Kasumi-1 (cell line): ENCODE measurements at regions not wholly inside any gene's neighbourhood (a gene's known extent, or its start where the extent isn't known, plus 50 kb on each side); places are given as distances from the start of the nearest gene placed in this dataset.

Experiments
- DNase-seq, 2 experiments: peaks; one replicate each; lab custom pipeline; 2025; lab: John Stamatoyannopoulos, UW

DNA sequence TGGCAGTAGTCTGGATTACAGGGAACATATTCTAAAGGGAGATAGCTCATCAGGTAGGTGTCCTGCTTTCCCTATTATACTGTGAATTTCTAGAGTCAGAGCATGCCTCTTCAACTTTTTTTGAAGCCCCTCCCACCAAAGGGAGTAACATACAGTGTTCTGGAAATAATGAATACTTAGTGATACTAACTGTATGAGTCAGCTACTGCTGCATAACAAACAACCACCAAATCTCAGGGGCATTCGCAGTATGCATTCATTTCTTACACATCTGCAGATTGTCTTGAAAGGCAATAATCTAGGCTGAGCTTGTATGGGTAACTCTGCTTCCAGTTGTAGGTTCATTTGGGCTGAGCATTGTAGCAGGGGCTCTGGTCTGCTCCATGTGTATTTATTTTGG lies 409.7 kb upstream of the SPRED2 start:
- DNase-seq: no peak

DNA sequence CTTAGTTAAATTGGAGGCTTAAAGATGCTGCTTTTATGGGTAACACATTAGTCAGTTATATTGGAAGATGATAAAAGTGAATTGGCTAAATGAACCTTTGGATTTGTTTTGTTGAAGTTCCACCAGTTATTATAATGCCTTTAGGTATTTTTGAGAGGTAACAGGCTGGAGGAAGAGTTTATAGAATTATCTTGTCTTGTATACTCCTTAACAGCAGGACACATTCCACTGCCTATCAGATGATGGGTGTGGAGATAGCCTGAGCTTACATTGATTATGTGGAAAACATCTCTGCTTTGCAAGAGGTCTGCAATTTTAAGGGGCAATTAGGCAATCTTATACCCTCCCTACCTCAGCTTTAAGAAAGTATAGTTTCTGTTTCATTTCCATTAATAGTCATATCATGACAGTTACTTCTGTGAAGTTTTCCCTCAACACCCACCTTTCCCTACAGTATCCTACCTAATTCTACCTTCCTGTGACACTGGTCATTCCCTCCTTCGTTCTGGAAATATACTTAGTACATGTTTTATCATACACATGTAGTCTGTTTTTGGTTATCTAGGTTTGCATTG lies 403.7 kb upstream of the SPRED2 start:
- no peak for DNase-seq

DNA sequence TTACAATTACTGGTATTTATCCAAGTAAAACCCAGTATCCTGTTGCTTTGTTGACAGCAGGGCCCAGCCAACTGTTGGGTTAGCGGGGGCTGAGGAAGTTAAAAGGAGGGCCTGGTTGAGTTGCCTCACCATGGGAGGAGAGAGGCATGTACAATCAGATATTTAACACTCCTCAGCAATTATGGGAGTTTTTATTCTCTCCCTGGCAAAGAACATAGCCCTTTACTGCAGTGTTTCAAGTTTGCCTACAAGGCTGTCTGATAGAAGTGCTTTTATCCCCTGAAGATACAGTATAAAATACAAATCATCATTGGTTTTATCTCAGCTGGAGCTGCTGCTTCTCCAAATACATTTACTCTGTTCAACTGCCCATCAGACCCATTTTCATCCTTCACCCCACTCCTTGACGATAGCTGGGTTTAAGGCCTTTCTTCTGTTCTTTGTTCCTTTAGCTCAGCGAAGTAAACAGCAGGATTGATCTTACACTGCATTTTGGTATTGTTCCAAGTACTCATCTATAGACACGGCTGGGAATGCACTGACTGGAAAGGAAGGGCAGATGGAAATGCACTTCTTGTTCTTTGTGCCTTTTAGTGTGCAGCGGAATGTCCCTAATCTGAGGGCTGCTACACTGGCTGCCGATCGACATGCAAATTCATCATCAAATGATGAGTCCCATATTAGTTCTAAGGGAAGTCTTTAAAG lies 402.5 kb upstream of the SPRED2 start:
- no peak for DNase-seq

DNA sequence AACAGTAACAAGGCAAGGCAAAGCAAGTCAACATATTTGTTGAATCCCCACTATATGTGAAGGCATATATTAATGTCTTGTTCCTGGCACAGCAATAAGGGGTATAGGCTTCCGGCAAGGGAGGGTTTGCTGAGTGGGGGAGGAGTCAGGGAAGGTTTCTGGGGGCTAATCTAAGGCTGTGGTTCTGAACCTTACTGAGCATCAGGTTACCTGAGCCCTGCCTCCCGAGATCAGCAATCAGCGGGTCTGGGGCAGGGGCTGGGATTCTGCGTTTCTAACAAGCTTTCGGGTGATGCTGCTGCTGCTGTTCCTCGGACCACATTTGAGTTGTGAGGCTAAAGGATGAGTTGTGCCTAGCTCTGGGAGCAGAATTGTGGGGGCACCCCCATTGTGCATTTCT lies 401.7 kb upstream of the SPRED2 start:
- DNase-seq: no peak

DNA sequence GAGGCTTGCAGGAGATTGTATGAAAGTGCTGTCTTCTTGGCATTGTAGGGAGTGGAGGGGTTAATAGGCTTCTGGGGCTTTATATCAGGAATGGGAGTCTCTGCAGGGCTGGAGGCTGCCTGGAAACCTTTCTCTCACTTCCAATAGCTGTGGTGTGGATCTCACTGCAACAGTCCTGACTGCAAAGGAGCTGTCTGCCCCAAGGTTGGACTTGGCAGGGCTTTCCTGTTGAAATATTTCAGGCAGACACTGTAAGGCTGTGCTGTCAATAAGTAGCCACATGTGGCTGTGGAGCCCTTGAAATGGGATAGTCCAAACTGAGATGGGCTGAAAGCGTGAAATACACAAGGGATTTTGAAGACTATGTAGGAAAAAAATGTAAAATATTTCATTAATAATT lies 399.1 kb upstream of the SPRED2 start:
- no peak for DNase-seq

DNA sequence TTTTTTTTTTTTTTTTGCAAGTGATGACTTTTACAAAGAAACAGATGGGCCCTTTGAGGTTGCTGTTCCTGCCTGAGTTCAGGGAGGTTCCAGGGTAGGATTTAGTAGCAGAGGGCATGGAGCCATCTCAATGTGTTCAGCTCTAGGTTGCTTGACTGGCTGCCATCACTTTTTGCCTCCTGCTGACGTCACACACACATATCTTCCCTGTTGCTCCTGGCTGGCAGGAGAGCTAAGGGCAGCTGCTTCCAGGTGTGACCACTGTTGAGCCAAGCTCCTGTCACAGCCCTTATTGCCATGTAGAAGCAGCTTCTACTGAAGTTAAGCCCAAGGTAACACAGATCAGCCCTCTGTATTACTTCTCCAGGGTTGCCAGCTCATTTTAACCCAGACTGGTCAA lies 394.2 kb upstream of the SPRED2 start:
- no peak for DNase-seq

DNA sequence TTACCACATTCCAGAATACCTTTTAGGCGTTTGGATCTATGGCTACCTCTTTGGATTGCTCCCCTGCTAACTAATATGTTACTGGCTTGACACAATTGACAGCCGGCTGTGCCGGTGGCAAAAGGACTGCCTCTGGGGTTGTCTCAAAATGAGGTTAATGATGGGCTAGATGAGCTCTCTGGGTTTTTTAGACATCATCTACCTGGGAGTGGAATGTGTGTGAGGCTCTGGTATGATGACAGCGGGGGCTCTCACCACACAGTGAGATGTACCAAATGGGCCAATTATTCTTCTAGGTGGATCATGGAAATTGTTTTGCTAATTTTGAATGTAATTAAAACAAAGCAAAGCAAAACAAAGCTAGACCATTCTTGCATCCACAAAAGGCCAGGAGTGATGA lies 391.1 kb upstream of the SPRED2 start:
- no peak for DNase-seq

DNA sequence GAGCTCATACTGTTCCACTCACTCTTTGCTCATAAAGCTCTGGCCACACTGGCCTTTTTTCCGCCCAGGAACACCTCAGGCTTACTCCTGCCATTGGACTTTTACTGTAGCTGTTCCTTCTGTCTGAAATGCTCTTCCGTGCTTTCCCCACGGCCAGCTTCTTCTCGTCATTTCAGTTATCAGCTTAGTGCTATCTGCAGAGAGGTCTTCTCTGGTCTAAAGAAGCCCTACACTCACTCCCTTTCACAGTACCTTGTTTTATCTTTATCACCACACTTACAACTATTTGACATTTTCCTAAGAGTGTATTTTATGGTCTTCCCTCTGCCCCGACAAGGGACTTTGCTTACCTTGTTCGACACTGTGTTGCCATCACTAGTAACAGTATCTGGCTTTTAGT lies 388.1 kb upstream of the SPRED2 start:
- no peak for DNase-seq

DNA sequence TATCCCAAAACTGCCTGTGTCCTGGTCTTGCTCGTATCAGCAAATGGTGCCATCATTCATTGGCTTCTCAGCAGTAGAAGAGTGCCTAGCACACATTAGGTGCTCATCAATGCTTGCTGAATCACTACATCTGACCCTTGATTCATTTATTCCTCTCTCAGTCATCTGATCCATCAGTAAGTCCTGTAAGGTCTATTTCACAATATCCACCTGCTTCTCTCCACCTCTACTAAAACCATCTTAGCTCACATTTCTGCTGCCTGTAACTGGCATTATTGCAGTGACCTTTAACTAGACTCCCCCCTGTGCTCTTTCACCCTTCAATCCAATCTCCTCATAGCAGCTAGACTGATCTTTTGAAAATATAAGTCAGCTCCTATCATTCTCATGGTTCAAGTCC lies 387.6 kb upstream of the SPRED2 start:
- DNase-seq: no peak

DNA sequence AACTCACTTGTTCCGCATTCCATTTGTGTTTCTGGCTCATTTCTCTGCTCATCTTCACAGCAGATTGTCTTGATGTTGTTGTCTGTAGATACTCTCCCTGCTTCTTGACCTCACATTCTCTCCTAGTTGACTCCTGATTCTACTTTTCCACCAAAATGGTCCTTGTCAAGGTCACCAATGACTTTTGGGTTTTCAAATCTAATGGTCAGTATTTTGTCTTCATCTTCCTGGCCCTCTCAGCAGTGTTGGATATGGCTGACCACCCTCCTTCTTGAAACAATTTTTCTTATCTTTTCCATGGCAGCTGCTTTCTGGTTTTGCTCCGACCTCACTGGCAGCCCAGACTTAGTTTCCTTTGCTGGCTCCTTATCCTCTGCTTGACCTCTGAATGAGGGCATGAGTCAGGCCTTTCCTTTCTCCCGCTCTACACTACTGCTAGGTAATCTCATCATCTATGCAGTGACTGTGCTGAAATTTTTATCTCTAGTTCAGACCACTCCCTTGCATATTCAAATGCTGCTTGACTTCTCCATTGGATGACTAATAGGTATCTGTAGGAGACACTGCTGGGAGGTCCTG lies 386.6 kb upstream of the SPRED2 start:
- DNase-seq: no peak

DNA sequence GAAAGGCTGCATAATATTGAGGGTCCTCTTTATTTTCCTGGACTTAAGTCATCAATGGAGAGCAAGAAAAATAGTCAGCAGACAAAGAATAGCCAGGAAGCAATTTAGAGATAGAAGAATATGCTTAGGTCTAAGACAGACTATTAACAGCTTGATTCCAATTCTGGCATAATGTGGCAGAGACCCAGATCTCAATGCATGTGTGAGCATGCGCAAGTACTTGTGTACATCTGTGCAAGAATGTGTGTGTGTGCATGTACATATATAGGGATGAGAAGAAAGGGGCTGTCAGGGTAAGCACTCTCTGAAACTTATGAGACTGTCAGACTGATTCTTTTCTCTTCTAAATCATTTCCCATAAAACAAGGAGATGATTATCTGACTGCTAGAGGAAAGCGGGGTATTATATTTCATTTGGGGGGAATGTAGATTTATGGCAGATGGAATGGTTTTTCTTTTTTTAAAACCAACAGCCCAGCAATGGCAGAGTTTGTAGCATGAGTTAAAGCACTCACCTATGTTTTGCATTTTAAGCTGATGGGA lies 381.3 kb upstream of the SPRED2 start:
- no peak for DNase-seq

DNA sequence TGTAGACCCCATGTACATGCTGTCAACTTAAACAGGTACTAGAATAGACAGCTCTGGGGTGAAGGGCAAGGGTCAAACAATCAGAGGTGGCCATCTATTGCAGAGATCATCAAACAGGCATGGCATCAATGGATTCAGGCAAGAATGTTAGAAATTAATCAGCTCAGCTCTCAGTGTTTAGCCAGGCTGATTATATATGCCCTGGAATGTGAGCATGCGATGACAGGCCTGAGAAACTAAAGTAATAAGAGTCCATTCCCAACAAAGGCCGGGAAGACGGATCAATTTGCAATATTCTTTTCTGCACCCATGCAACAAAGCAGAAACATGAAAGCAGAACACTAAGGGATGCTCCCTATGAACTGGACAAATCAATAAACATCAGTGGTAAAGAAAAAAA lies 380.5 kb upstream of the SPRED2 start:
- DNase-seq: no peak

DNA sequence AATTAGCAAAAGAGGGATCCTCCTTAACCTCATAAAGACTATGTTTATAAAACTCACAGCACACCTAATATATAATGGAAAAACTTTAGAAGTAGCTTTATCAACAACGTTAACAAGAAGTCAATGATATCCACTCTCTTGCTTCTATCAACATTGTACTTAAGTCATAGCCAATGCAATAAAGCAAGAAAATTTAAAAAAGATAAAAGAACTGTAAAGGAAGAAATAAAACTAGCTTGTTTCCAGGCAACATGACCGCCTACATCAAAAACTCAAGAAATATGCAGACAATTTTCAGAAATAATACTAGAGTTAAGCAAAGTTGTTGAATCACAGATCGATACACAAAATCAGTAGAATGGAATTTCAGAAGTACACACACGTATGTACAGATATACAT lies 375.5 kb upstream of the SPRED2 start:
- DNase-seq: no peak

DNA sequence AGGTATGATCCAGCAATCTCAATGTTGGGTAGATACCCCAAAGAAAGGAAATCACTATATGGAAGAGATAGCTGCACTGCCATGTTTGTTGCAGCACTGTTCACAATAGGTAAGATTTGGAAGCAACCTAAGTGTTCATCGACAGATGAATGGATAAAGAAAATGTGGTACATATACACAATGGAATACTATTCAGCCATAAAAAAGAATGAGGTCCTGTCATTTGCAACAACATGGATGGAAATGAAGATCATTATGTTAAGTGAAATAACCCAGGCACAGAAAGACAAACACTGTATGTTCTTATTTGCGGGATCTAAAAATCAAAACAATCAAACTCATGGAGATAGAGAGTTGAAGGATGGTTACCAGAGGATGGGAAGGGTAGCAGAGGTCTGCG lies 372.4 kb upstream of the SPRED2 start:
- DNase-seq: no peak

DNA sequence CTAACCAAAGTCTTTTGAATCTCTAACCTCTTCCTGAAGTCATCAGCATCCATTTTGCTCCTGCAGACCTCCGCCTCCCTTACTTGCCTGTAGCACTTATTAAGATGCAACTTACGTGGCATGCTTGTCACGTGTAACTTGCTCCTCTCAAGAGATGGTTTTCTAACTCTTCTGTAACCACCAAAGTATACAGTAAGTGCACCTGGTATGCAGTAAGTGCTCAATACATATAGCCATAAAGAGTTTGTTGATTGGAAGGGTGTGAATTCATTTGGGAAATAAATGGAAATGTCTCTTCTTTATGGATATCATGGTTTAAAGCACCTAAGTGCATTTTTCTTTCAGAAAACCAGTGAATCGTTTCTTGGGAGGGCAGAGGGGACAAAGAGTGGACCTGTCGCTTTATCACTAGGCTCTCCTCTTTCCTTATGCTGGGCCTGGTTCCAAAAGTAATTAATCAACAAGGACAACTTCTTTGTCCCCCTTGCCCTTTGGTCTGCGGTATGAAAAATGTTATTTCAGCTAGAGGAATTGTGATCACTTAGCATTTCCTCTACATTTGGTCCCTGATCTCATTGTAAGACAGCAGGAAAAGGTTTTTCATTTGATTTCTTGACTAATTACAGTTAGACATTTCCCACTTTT lies 370.0 kb upstream of the SPRED2 start:
- no peak for DNase-seq

DNA sequence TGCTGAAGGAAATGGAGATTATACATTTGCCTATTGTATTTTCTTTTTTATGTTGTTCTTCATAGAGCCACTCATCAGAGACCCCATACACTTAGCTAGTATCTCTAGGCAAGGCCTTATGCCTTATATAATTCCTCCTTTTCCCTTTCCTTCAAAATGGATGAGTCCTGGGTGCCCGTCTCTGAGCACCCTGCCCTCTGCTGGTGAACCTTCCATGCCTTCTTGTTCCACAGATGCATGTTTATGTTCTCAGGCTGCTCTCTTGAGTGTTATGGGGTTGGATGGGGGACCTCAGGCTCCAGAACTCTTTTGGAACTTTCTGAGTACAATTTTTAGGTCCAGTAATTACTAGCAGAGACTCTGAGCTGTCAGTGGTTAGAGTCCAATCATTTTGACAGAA lies 368.6 kb upstream of the SPRED2 start:
- no peak for DNase-seq

DNA sequence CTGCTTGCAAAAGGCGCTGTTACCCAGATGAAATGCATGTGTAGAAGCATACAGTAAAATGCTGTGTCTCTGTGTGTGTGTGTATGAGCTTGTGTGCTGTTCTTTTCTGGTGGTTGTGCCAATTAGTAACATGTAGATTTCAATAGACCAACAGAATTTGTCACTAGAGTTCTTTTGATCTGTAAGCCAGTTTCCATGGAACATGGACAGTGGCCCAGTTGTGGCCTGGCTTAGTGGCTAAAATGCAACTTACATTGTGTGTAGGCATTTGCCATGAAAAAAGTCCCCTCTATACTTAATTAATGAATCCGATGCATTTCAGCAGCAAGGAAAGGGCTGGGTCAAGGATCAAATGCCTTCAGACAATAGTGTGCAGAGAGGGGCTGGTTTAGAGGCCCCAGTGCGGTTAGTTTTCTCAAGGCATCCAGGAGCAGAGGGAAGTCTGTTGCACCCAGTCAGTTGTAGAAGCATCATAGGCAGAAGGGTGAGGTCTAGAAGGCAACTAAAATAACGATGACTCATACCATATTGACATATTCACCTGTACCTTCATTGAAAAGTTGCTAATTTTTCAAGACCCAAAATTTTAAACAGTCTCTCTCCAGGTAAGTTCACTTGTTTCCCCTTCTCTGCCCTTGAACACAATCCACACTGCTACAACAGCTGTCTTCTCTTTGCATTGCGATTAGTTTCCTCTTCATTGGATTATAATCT lies 366.9 kb upstream of the SPRED2 start:
- no peak for DNase-seq

DNA sequence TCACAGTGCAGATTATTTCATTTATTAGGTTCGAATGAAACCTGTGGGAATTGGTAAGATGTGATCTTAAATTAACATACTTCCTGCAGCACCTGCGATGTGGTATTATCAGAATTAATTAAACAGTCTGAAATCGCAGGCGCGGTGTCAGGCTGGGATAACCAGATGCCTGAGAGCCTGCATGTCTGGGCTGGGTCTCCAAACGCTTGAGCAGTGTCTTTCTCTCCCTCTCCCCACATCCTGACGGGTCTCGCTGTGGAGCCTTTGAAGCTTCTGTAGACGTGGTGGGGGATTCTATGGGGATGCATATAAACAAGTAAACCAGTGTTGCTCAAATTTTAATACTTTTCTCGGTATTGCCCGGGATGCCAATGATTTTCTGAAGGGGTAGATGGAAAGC lies 366.2 kb upstream of the SPRED2 start:
- no peak for DNase-seq

DNA sequence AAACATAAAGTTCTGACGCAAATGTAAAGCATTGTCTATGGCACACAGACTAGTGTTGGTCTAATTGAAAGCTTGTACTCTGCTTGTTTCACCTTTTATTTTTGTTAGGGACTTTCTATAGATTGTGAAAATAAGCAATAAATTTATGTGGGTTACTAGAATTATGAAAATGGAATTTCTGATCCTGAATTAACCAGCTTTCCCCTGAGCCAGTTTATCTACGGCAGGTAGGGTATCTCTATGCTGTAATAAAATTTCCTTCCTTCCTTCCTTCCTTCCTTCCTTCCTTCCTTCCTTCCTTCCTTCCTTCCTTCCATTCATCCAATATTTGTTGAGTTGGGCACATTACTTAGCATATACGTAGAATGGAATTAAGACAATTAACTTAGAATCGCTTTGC lies 362.6 kb upstream of the SPRED2 start:
- no peak for DNase-seq

DNA sequence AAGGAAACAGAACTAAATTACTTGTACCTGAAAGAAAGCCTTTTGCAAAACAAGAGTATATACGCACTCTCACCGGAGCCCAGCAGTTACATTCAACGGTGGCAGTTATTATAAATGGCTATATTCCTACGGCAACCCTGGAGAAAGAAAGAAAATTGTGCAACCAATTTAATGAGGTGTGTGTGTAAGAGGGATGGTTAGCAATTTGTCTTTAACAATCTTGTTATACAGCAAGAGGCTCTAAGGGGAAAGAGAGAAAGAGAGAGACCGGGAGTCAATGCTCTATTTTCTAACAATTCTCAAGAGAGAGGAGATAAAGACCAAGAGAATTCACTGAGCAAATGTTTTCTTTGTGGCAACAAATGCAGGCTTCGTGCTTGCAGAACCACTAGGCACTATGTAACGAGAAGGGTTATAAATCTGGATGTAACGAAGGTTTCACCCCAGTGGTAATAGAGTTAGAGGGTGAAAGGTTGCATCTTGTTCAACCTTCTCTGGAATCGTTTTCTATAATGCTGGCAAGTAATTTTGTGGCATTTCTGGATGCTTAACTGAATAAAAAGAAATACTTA lies 359.1 kb upstream of the SPRED2 start:
- no peak for DNase-seq

DNA sequence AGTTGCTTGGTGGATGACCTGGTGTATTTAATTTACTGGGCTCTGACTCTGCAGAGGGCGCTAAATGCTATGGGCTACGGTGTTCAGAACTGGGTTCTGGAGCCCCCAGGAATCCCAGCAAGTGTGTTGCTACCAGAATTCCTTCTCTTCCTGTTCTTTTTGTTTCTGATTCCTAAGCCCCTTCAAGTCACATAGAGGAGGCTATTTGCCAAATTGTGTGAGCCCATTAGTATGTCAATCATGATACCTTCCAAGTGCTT lies 358.2 kb upstream of the SPRED2 start:
- no peak for DNase-seq

DNA sequence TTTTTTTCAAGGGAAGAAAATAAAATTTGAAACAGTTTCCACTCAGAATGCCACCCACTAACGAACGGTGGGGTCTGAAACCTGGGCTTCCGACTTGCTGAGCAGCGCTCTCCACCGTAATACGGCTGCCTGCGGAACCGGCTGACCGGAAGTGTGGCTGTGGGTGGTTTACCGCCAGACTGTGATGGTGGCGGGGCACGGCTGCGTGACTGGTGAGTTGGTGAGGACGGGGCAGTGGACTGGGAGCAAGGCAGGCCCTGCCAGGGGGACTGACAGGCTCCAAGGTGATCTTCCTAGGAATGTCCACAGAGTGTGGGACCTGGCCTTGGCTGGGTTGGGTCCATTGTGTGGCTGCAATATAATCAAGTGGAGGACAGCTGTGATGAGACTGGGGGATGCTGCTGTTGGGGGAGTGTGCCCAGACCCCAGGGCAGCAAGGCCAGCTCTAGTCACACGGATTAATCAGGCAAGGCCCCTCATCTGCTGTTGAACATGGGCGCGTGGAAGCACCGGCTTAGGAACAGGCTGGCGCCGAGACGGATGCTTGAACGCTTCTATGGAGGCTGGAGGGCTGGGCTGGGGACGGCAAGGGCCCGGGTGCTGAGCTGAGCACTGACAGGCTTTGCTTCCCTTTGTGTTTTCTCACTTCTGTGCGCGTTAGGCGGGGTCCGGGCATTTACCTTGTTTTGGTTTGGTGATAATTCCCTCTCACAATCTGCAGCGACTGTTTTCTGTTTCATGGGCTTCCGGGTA lies 357.7 kb upstream of the SPRED2 start:
- no peak for DNase-seq
